ENCODE measurements at regions not wholly inside any gene's neighbourhood (a gene's known extent, or its start where the extent isn't known, plus 50 kb on each side); places are given as distances from the start of the nearest gene placed in this dataset.
"Not testable (repeated sequence)": the region's sequence is repeated elsewhere in the genome, so short reads cannot be mapped to it uniquely, and the experiment has no call there.

GRCh38 chr2:125643128-125643527 is 1012.8 kb upstream of the GYPC start:
- no peak for DNase-seq

GRCh38 chr2:125643585-125643984 is 1012.4 kb upstream of the GYPC start:
- DNase-seq = no peak

GRCh38 chr2:125644257-125644656 is 1011.7 kb upstream of the GYPC start:
- no peak for DNase-seq

- no peak for DNase-seq
These were observed 1003.7 kb upstream of the GYPC start for GRCh38 chr2:125652280-125652679.

- DNase-seq = no peak
These were observed 1001.7 kb upstream of the GYPC start for GRCh38 chr2:125654226-125654625.

- no peak for DNase-seq
These were observed 999.8 kb upstream of the GYPC start for GRCh38 chr2:125656190-125656589.

- DNase-seq = no peak
These were observed 997.4 kb upstream of the GYPC start for GRCh38 chr2:125658583-125658982.

GRCh38 chr2:125660369-125660768 is 995.6 kb upstream of the GYPC start:
- not testable (repeated sequence) for DNase-seq

- no peak for DNase-seq
These were observed 988.3 kb upstream of the GYPC start for GRCh38 chr2:125667630-125668029.

- DNase-seq = no peak
These were observed 976.1 kb upstream of the GYPC start for GRCh38 chr2:125679903-125680302.

GRCh38 chr2:125680809-125681208 is 975.1 kb upstream of the GYPC start:
- no peak for DNase-seq

GRCh38 chr2:125681576-125681975 is 974.4 kb upstream of the GYPC start:
- no peak for DNase-seq

- DNase-seq = no peak
These were observed 973.8 kb upstream of the GYPC start for GRCh38 chr2:125681976-125682805.

GRCh38 chr2:125684256-125684655 is 971.7 kb upstream of the GYPC start:
- DNase-seq = no peak

GRCh38 chr2:125684932-125685331 is 971.0 kb upstream of the GYPC start:
- no peak for DNase-seq

- DNase-seq = peak; percentile 45
These were observed 959.4 kb upstream of the GYPC start for GRCh38 chr2:125696560-125696959.

- no peak for DNase-seq
These were observed 957.7 kb upstream of the GYPC start for GRCh38 chr2:125698280-125698679.

- DNase-seq = no peak
These were observed 954.9 kb upstream of the GYPC start for GRCh38 chr2:125701070-125701469.

GRCh38 chr2:125707611-125708010 is 948.3 kb upstream of the GYPC start:
- DNase-seq = no peak

GRCh38 chr2:125710561-125710960 is 945.4 kb upstream of the GYPC start:
- no peak for DNase-seq

- DNase-seq = no peak
These were observed 944.9 kb upstream of the GYPC start for GRCh38 chr2:125711075-125711474.

GRCh38 chr2:125713533-125713932 is 942.4 kb upstream of the GYPC start:
- DNase-seq = no peak

- no peak for DNase-seq
These were observed 934.8 kb upstream of the GYPC start for GRCh38 chr2:125721072-125721721.

GRCh38 chr2:125730921-125731320 is 925.0 kb upstream of the GYPC start:
- no peak for DNase-seq

- DNase-seq = no peak
These were observed 919.7 kb upstream of the GYPC start for GRCh38 chr2:125736306-125736705.
